Cerebellar cortex (tissue), 1 donor: ENCODE measurements at regions not wholly inside any gene's neighbourhood (a gene's known extent, or its start where the extent isn't known, plus 50 kb on each side); places are given as distances from the start of the nearest gene placed in this dataset.

Experiments used
- DNase-seq: peaks from one replicate; pipeline ENCODE4 v3.0.0-alpha.2; 2015; ENCODE audit warnings: low spot score

DNA sequence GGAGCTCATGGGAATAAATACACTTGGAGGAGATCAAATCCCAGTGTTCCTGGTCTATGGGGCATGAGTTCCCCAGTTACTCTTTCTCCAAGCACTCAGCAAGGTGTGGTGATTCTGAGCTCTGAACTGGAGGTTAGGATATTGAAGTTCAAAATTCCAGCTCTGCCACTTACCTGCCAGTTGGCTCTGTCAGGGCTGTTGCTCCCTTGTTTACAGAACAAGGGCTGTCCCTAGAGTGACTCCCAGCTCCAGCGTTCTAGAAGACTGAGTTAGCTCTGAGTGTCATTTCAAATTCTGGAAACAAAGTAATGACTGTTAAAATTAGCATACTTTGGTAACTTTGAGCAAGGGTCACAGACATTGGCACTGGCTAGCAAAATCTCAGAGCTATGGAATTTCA, 69.7 kb upstream of the ZBED5 start:
- DNase-seq = no peak

DNA sequence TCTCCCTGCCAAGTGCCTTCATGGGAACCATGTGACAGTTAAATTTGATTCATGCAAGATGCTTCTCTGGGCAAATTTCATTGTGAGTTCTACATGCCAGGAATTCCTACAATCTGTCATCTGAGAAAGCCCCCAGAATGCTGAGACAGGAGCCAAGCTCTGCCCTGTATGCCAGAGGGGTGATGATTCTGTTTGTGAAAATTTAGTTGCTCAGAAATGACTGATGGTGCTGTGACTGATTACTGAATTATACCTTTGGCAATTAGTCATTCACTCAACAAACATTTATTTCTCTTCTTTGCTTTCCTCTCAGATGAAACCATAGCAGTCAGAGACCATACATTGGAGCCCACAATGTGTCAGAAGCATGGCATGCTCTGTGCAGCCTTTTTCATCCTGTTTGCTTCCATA, 69.0 kb upstream of the ZBED5 start:
- DNase-seq = peak; percentile 23

DNA sequence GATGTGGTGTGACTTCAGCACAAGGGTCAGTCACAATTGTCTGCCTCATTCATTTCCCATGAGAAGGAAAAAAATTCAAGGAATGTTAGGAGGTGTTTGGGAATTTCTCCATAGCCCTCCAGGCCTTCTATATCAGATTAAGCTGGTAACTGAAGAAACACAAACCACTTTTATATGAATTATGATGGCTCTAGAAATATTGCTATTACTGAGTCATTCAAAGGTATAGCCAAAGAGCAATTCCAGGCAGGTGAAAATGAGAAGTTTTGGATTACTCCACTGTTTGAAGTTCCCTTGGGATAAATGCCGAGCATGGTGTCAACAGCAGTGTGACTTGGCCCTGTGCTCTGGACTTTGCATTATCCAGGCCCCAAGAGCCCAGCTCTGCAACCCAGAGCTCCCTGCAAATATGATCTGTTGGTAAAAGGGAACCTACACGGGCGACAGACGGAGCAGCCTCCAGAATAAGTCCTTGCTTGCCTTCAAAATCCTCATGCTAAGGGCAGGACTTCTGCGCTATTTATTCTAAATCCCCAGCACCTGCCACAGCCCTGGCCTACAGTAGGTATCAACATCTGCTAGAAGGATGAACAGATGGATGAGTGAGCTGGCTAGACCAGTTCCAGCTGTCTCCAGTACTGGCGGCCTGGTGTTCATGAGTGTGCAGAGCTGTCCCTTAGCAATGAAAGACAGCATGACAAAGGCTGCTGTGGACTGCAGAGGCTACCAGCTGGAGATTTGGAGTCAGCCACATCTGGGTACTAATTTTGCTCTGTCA, 67.5 kb upstream of the ZBED5 start:
- DNase-seq = no peak

DNA sequence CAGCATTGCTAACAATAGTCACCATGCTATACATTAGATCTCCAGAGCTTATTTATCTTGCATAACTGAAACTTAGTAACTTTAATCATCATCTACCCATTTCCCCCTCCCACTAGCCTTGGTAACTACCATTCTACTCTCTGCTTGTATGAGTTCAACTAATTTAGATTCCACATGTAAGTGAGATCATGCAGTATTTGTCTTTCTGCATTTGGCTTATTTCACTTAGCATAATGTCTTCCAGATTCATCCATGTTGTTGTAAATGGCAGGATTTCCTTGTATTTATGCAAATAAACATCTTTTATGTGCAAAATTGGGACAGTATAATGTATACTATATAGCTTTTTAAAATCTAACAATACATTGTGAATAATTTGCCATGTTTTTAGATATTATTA, 66.0 kb upstream of the ZBED5 start:
- no peak for DNase-seq

DNA sequence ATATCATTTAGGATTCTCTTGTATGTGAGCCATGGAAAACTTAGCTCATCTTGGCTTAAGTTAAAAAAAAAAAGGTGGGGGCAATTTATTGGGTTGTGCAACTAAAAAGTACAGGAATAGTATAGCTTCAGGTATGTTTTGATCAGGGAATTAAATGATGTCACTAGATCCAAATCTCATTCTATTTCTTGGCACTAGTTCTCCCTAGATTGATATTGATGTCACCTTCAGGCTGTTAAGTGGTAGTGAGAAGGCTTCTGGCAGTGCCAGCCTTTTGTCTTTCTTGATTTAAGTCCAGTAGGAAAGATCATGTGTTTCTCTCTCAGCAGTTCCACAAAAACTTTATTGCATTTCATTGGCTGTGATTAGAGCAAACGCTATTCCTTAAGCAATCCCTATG, 65.0 kb upstream of the ZBED5 start:
- DNase-seq = no peak

DNA sequence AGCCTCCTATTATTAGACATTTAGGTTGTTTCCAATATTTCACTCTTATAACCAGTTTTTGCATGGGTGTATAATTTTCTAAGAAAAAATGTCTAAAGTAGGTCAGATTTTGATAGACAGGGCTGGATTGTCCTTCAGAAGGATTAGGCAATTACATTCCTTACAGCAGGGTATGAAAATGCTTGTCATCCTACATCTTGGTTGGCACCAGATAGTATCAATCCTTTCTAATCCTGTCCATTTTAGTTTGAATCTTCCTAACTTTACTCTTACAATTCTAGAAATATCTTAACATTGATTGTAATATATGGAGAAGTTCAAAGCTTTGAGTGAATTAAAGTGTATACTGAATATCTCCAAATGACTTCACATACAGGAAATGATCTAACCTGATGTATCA, 63.0 kb upstream of the ZBED5 start:
- no peak for DNase-seq

DNA sequence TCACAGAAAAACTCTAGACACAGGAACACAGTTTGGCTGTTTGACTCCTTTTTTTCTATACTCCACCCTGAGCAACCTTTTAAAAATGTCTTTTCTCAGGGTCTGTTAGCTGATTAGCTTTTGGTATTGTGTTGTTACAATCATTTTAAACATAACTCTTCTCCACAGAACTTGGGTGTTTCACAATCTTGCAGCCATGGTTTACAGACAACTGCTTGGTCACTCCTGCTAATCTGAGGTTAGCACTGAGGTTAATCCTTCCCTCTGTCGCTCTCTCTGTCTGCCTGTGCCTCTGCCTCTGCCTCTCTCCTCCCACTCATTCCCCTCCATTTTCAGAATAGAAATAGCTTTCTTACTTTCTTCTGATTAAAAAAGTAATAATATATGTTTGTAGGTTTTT, 62.4 kb upstream of the ZBED5 start:
- DNase-seq = no peak

DNA sequence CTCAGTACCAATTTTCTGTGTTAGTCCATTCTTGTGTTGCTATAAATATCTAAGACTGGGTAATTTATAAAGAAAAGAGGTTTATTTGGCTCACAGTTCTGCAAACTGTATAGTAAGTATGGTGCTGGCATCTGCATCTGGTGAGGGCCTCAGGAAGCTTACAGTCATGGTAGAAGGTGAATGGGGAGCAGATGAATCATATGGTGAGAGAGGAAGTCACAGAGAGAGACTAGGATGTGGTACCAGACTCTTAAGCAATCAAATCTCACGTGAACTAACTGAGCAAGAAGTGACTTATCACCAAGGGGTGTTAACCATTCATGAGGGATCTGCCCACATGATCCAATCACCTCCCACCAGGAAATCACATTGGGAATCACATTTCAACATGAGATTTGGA, 60.8 kb upstream of the ZBED5 start:
- DNase-seq = no peak

DNA sequence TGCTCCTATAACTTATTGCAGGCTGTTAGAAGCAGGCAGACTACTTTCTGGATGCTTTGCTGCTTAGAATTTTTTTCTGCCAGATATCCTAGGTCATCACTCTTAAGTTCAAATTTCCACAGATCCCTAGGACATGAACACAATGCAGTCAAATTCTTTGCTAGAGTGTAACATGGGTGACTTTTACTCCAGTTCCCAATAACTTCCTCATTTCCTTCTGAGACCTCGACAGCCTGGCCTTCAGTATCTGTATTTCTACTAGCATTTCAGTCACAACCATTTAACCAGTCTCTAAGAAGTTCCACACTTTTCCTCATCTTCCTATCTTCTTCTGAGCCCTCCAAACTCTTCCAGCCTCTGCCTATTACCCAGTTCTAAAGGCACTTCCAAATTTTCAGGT, 60.4 kb upstream of the ZBED5 start:
- DNase-seq = no peak

DNA sequence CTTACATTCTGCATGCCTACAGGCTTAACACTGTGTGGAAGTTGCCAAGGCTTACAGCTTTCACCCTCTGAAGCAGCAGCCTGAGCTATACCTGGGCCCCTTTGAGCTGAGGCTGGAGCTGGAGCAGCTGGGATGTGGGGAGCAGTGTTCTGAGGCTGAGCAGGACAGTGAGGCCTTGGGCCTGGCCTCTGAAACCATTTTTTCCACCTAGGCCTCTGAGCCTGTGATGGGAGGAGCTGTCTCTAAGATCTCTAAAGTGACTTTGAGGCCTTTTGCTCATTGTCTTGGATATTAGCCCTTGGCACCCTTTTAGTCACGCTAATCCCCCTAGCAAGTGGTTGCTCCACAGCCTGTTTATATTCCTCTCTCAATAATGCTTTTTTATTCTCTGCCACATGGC, 59.9 kb upstream of the ZBED5 start:
- no peak for DNase-seq

DNA sequence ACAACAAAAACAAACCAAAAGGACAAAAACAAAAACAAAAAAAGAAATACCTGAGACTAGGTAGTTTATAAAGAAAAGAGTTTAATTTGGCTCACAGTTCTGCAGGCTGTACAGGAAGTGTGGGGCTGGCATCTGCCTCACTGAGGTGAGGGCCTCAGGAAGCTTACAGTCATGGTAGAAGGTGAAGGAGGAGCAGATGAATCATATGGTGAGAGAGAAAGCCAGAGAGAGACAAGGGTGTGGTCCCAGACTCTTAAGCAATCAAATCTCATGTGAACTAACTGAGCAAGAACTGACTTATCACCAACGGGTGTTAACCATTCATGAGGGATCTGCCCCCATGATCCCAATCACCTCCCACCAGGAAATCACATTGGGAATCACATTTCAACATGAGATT, 58.8 kb upstream of the ZBED5 start:
- no peak for DNase-seq

DNA sequence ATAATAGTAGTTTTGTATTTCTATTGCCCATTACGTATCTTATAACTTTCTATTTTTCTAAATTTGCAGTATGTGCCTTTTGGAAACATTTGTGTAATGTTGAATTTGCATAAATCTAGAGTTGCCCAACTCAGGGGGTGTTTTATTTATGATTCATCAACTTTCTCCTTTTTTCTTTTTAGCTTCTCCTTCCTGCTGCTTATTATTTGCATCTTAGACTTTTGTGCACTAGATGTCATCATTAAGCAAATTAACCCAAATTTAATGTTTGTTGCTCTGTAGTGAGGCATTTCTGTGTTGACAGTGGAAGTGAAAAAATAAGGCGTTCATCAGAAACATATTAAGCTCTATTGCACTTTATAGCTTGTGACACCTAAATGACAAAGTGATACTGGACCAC, 56.2 kb upstream of the ZBED5 start:
- DNase-seq = no peak

DNA sequence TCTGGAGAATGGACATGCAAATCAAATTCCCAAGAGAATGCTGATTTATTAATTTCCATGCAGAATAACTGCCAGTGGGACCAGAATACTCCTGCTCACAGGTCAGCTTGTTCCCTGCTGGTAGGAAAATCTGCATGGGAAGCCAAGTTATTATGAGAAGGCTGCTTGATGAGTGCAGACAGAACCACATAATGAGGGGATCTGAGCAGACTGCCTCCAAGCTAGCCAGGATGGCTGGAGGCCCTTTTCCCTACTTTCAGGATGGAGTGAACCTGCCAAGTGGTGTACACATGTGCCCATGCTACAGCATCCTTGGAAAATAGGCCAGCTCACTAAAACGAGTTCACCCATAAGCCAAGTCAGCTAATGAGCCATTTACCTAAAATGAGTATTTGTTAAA, 55.2 kb upstream of the ZBED5 start:
- no peak for DNase-seq

DNA sequence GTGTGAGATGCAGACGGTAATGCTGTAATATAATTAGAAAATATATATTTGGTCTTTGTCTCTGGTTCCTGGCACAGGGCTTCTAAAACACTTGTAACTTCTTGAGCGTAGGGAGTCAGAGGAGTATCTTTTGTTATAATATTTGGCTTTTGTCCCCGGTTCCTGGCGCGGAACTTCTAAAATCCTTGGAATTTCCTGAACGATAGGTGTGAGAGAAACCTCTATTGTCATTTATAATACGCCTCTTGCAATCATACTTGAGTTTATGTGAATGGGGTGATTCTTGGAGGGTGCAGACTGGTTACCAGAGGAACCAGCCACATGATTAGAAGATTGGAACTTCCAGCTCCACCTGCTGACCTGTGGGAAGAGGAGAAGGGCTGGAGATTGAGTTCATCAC, 54.1 kb upstream of the ZBED5 start:
- DNase-seq = no peak

DNA sequence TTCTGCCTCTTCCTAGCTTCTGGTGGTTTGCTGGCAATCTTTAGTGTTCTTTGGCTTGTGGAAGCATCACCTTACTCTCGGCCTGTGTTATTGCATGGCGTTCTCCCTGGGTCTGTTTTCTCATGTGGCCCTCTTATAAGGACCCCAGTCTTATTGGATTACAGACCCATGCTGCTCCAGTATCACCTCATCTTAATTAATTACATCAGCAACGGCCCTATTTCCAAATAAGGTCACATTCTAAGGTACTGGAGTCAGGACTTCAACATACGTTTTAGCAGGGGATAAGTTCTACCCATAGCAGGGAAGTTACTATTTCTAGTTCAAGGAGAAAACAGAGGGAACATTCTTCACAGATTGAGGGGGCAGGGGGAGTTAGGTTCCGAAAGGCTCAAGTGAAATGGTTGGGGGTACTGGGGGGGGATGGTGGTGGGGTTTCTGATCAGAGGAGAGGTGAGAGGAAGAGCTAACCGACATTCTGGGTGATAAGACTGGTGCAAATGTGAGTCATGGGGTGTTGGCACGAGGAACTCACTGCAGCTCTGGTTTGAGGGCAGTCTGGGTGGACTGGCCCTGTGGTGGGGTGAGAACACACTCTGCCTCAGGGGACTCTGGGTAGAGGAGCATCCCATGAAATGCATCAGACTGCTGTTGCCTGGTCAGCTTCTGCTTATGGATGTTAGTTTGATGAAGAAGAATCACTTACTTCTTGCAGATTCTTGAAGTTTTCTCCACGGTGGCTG, 51.5 kb upstream of the ZBED5 start:
- no peak for DNase-seq

DNA sequence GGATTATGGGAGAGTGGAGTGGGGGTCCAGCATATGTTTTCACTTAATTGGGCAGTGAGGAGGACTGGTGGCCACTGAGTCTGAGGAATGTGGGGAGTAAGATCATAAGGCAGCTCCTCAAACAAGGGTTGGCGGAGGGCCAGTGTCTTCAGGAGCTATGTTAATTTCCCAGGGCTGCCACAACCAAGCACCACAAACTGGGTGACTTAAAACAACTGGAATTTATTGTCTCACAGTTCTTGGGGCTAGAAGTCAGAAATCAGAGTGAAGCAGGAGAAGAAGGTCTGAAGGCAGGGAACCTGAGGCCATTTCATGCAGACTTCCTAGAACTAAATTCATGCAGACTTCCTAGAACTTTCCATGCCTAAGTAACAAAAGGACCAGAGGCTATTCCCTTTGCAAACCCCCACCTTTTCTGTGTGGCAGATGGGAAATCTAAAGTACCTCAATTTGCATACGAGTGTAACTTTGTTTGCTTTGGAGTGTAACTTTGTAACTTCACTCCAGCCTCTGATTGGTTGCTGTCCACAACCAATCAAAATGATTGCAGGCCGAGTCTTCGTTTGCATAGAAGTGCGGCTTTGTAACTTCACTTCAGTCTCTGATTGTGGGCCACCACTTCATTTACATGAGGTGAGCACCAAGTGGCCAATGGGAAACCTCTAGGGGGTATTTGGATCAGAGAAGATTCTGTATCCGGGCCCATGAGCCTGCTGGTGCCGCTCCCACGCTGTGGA, 50.5 kb upstream of the ZBED5 start:
- DNase-seq = no peak
